Kidney glomerular epithelial cell (primary cell): ENCODE measurements at regions not wholly inside any gene's neighbourhood (a gene's known extent, or its start where the extent isn't known, plus 50 kb on each side); places are given as distances from the start of the nearest gene placed in this dataset.

Experiments
- DNase-seq: peaks from one replicate; lab custom pipeline; 2025; lab: John Stamatoyannopoulos, UW

- no peak for DNase-seq
These were observed 58.2 kb downstream of the MEX3B start for GRCh38 chr15:81987628-81988027.

GRCh38 chr15:81983497-81983896, 62.3 kb downstream of the MEX3B start:
- no peak for DNase-seq

GRCh38 chr15:81982808-81983207, 63.0 kb downstream of the MEX3B start:
- no peak for DNase-seq

GRCh38 chr15:81981908-81982307, 63.9 kb downstream of the MEX3B start:
- DNase-seq = no peak

GRCh38 chr15:81977464-81977863, 68.4 kb downstream of the MEX3B start:
- no peak for DNase-seq

- DNase-seq = no peak
These were observed 77.1 kb downstream of the MEX3B start for GRCh38 chr15:81968691-81969090.

GRCh38 chr15:81966631-81967030, 79.2 kb downstream of the MEX3B start:
- no peak for DNase-seq

GRCh38 chr15:81962482-81962881, 83.3 kb downstream of the MEX3B start:
- DNase-seq = no peak

GRCh38 chr15:81959196-81959595, 86.6 kb downstream of the MEX3B start:
- no peak for DNase-seq

- no peak for DNase-seq
These were observed 88.1 kb downstream of the MEX3B start for GRCh38 chr15:81957698-81958097.

GRCh38 chr15:81955382-81956062, 90.3 kb downstream of the MEX3B start:
- no peak for DNase-seq

GRCh38 chr15:81954158-81954783, 91.5 kb downstream of the MEX3B start:
- no peak for DNase-seq

- DNase-seq = no peak
These were observed 94.9 kb downstream of the MEX3B start for GRCh38 chr15:81950841-81951414.

- DNase-seq = no peak
These were observed 97.1 kb downstream of the MEX3B start for GRCh38 chr15:81948751-81949150.

- no peak for DNase-seq
These were observed 97.6 kb downstream of the MEX3B start for GRCh38 chr15:81948222-81948621.

GRCh38 chr15:81947548-81947947, 98.3 kb downstream of the MEX3B start:
- DNase-seq = no peak

GRCh38 chr15:81945014-81945615, 100.7 kb downstream of the MEX3B start:
- no peak for DNase-seq

GRCh38 chr15:81942655-81943195, 103.1 kb downstream of the MEX3B start:
- DNase-seq = no peak

- DNase-seq = no peak
These were observed 103.7 kb downstream of the MEX3B start for GRCh38 chr15:81942157-81942556.

- no peak for DNase-seq
These were observed 104.3 kb downstream of the MEX3B start for GRCh38 chr15:81941479-81941878.

GRCh38 chr15:81940467-81941451, 105.1 kb downstream of the MEX3B start:
- no peak for DNase-seq
